SH-SY5Y (cell line): ENCODE measurements at regions not wholly inside any gene's neighbourhood (a gene's known extent, or its start where the extent isn't known, plus 50 kb on each side); places are given as distances from the start of the nearest gene placed in this dataset.

Experiments
- GATA2 ChIP-seq: IDR thresholded peaks from 2 replicates; pipeline ENCODE4 v1.6.1; 2011; ENCODE audit warnings: mild to moderate bottlenecking, low read depth, low read length
- GATA3 ChIP-seq: IDR thresholded peaks from 2 replicates; pipeline ENCODE4 v1.6.1; 2011; ENCODE audit warnings: low read depth, mild to moderate bottlenecking, low read length, moderate library complexity

- TF ChIP-seq GATA2 (no peak), GATA3 (no peak)
Measured at GRCh38 chr12:43106355-43106754, 445.6 kb downstream of the ADAMTS20 start.
